ENCODE measurements at regions not wholly inside any gene's neighbourhood (a gene's known extent, or its start where the extent isn't known, plus 50 kb on each side); places are given as distances from the start of the nearest gene placed in this dataset.

- no peak for TF ChIP-seq CTCF (IDR thresholded peaks at IDR 0.05; ENCODE audit: borderline replicate concordance, extremely low read depth, low read length, poor library complexity, severe bottlenecking)
- no peak for TF ChIP-seq EZH2 (IDR thresholded peaks at IDR 0.05; ENCODE audit: borderline replicate concordance, low read depth, low read length, severe bottlenecking)
These were observed 503.5 kb downstream of the EDEM1 start for GRCh38 chr3:5690904-5691532.

Data from DND-41 (cell line).